SK-N-SH (cell line): ENCODE measurements at regions not wholly inside any gene's neighbourhood (a gene's known extent, or its start where the extent isn't known, plus 50 kb on each side); places are given as distances from the start of the nearest gene placed in this dataset.

Experiments
- CTCF ChIP-seq: fragments of 200-600 bp; sonication (generic); IDR thresholded peaks from 2 replicates; pipeline ENCODE4 v1.6.1; 2017; ENCODE audit warnings: antibody characterized with exemption, mild to moderate bottlenecking, moderate library complexity
- JUND ChIP-seq: IDR thresholded peaks from 2 replicates; pipeline ENCODE4 v1.4.0; 2012
- RAD21 ChIP-seq: IDR thresholded peaks from 2 replicates; pipeline ENCODE4 v1.6.1; 2012; ENCODE audit warnings: mild to moderate bottlenecking, low read length
- REST ChIP-seq: IDR thresholded peaks from 2 replicates; pipeline ENCODE4 v1.6.1; 2012; ENCODE audit warnings: mild to moderate bottlenecking, low read depth, low read length, moderate library complexity

- no peak for TF ChIP-seq CTCF
- TF ChIP-seq RAD21: no peak
- no peak for TF ChIP-seq JUND
- TF ChIP-seq REST: no peak
Observed at GRCh38 chr11:15849257-15849656, 507.1 kb downstream of the SOX6 start.
